H9 (cell line): ENCODE measurements at regions not wholly inside any gene's neighbourhood (a gene's known extent, or its start where the extent isn't known, plus 50 kb on each side); places are given as distances from the start of the nearest gene placed in this dataset.

Experiments used
- DNase-seq: peaks from one replicate; pipeline ENCODE4 v3.0.0-alpha.2; 2017
- H2AFZ ChIP-seq: one replicate; pipeline ENCODE4 v1.6.1; 2013; ENCODE audit warnings: mild to moderate bottlenecking, low read length, control low read depth, moderate library complexity
- H2AK5ac ChIP-seq: 2 replicates; pipeline ENCODE4 v1.6.1; 2013; ENCODE audit warnings: low read length, control low read depth, mixed read lengths; ENCODE audit not compliant: insufficient read length
- H2BK120ac ChIP-seq: one replicate; pipeline ENCODE4 v1.6.1; 2013; ENCODE audit warnings: low read depth, mild to moderate bottlenecking, low read length, control low read depth, inconsistent platforms; ENCODE audit not compliant: poor library complexity, severe bottlenecking
- H2BK12ac ChIP-seq: 2 replicates; pipeline ENCODE4 v1.6.1; 2013; ENCODE audit warnings: low read length, control low read depth, mixed read lengths, low read depth; ENCODE audit not compliant: insufficient read length
- H2BK15ac ChIP-seq: 2 replicates; pipeline ENCODE4 v1.6.1; 2013; ENCODE audit warnings: low read depth, low read length, control low read depth
- H2BK20ac ChIP-seq: one replicate; pipeline ENCODE4 v1.6.1; 2013; ENCODE audit warnings: low read depth, mild to moderate bottlenecking, low read length, control low read depth, inconsistent platforms; ENCODE audit not compliant: poor library complexity, severe bottlenecking
- H2BK5ac ChIP-seq: 2 replicates; pipeline ENCODE4 v1.6.1; 2013; ENCODE audit warnings: low read length, control low read depth, mixed read lengths; ENCODE audit not compliant: insufficient read length
- H3K14ac ChIP-seq: 2 replicates; pipeline ENCODE4 v1.6.1; 2013; ENCODE audit warnings: low read length, control low read depth; ENCODE audit not compliant: insufficient read depth
- H3K18ac ChIP-seq: 2 replicates; pipeline ENCODE4 v1.6.1; 2013; ENCODE audit warnings: low read depth, mild to moderate bottlenecking, mixed read lengths, low read length, control low read depth; ENCODE audit not compliant: insufficient read length
- H3K23ac ChIP-seq: 2 replicates; pipeline ENCODE4 v1.6.1; 2013; ENCODE audit warnings: low read length, control low read depth, mixed read lengths, low read depth; ENCODE audit not compliant: insufficient read length
- H3K23me2 ChIP-seq: 2 replicates; pipeline ENCODE4 v1.6.1; 2013; ENCODE audit warnings: low read depth, mild to moderate bottlenecking, mixed read lengths, low read length, control low read depth; ENCODE audit not compliant: insufficient read length, poor library complexity, severe bottlenecking
- H3K27ac ChIP-seq: 2 replicates; pipeline ENCODE4 v1.5.1; 2013; ENCODE audit warnings: low read length, control low read depth, mixed read lengths, low read depth; ENCODE audit not compliant: insufficient read length
- H3K27me3 ChIP-seq: 2 replicates; pipeline ENCODE4 v1.6.1; 2013; ENCODE audit warnings: low read length, control low read depth, inconsistent platforms; ENCODE audit not compliant: insufficient read depth
- H3K4ac ChIP-seq: 2 replicates; pipeline ENCODE4 v1.6.1; 2013; ENCODE audit warnings: low read depth, mild to moderate bottlenecking, control low read depth, inconsistent platforms, low read length, moderate library complexity
- H3K4me1 ChIP-seq: 2 replicates; pipeline ENCODE4 v1.6.1; 2013; ENCODE audit warnings: low read length, control low read depth, inconsistent platforms; ENCODE audit not compliant: insufficient read depth
- H3K4me2 ChIP-seq: 2 replicates; pipeline ENCODE4 v1.6.1; 2013; ENCODE audit warnings: low read length, control low read depth, mixed read lengths; ENCODE audit not compliant: insufficient read length, insufficient read depth
- H3K56ac ChIP-seq: 2 replicates; pipeline ENCODE4 v1.6.1; 2013; ENCODE audit warnings: low read depth, mild to moderate bottlenecking, mixed read lengths, low read length, control low read depth; ENCODE audit not compliant: insufficient read length
- H3K79me1 ChIP-seq: 2 replicates; pipeline ENCODE4 v1.6.1; 2013; ENCODE audit warnings: low read depth, mild to moderate bottlenecking, moderate library complexity, low read length, control low read depth, inconsistent platforms; ENCODE audit not compliant: insufficient read depth, poor library complexity, severe bottlenecking
- H3K79me2 ChIP-seq: 2 replicates; pipeline ENCODE4 v1.6.1; 2013; ENCODE audit warnings: low read length, control low read depth, inconsistent platforms; ENCODE audit not compliant: insufficient read depth
- H3K9ac ChIP-seq: 2 replicates; pipeline ENCODE4 v1.6.1; 2013; ENCODE audit warnings: low read length, control low read depth, mixed read lengths; ENCODE audit not compliant: insufficient read length; ENCODE audit errors: extremely low read depth
- H3K9me3 ChIP-seq: one replicate; pipeline ENCODE4 v1.6.1; 2013; ENCODE audit warnings: low read depth, low read length, inconsistent platforms; ENCODE audit not compliant: control insufficient read depth
- H3T11ph ChIP-seq: one replicate; pipeline ENCODE4 v1.6.1; 2013; ENCODE audit warnings: mild to moderate bottlenecking, low read length, control low read depth, inconsistent platforms
- H4K20me1 ChIP-seq: one replicate; pipeline ENCODE4 v1.6.1; 2013; ENCODE audit not compliant: control insufficient read depth, insufficient read length, insufficient read depth
- H4K5ac ChIP-seq: 2 replicates; pipeline ENCODE4 v1.6.1; 2013; ENCODE audit warnings: low read depth, mild to moderate bottlenecking, mixed read lengths, low read length, control low read depth; ENCODE audit not compliant: insufficient read length
- H4K8ac ChIP-seq: replicated peaks from 2 replicates; pipeline ENCODE4 v1.6.1; 2013; ENCODE audit warnings: low read length, control low read depth, mixed read lengths, low read depth; ENCODE audit not compliant: insufficient read length
- H4K91ac ChIP-seq: 2 replicates; pipeline ENCODE4 v1.6.1; 2013; ENCODE audit warnings: low read depth, mild to moderate bottlenecking, moderate library complexity, mixed read lengths, low read length, control low read depth; ENCODE audit not compliant: insufficient read length
- H3K27ac Mint-ChIP-seq, 3 experiments: 2 replicates in 2 of 3; 3 replicates in 1 of 3; pipeline ENCODE4 v1.8.0; 2020 to 2021; ENCODE audit warnings: mixed read lengths in 3 of 3, mild to moderate bottlenecking in 1 of 3, moderate library complexity in 1 of 3
- H3K27me3 Mint-ChIP-seq: 2 replicates; pipeline ENCODE4 v1.8.0; 2021; ENCODE audit warnings: low read depth, mild to moderate bottlenecking, moderate library complexity, mixed read lengths
- H3K36me3 Mint-ChIP-seq, 3 experiments: 2 replicates in 2 of 3; 3 replicates in 1 of 3; pipeline ENCODE4 v1.8.0; 2020 to 2021; ENCODE audit warnings: low read depth in 3 of 3, mixed read lengths in 3 of 3; ENCODE audit not compliant: insufficient read depth in 1 of 3
- H3K4me1 Mint-ChIP-seq, 2 experiments: 2 replicates each; pipeline ENCODE4 v1.8.0; 2020; ENCODE audit warnings: mixed read lengths in 2 of 2
- H3K4me3 Mint-ChIP-seq, 2 experiments: 2 replicates in 1 of 2; 3 replicates in 1 of 2; pipeline ENCODE4 v1.8.0; 2020 to 2021; ENCODE audit warnings: mild to moderate bottlenecking in 2 of 2, mixed read lengths in 2 of 2, moderate library complexity in 1 of 2
- H3K9me3 Mint-ChIP-seq, 2 experiments: 2 replicates in 1 of 2; 3 replicates in 1 of 2; pipeline ENCODE4 v1.8.0; 2020; ENCODE audit warnings: mild to moderate bottlenecking in 2 of 2, mixed read lengths in 2 of 2, moderate library complexity in 1 of 2
- CTCF ChIP-seq: fragments of 200-600 bp; sonication (generic); conservative IDR thresholded peaks from 3 replicates; pipeline ENCODE4 v1.8.0; 2021; ENCODE audit warnings: antibody characterized with exemption, mild to moderate bottlenecking
- WGBS: extraction: QIAGEN DNeasy Blood & Tissue Kit; methylation state at CpG from one replicate; pipeline ENCODE4 v1.1.7; 2013; ENCODE audit warnings: missing lambda C conversion rate, low lambda C conversion rate, mixed read lengths; ENCODE audit not compliant: insufficient read length; ENCODE audit errors: extremely low coverage; 5-methylcytosine and 5-hydroxymethylcytosine counted together

GRCh38 chr15:97144377-97144711 is 813.8 kb downstream of the NR2F2 start:
- no peak overlapping the region for H3K27ac Mint-ChIP-seq

More at GRCh38 chr15:97144377-97144711, 813.8 kb downstream of the NR2F2 start:
- H4K20me1 ChIP-seq, result no peaks in the 10 kb centered on the region
- no CpG with 5 or more reads among the region's 2 CpGs for WGBS
- H3K79me2 ChIP-seq, result no peaks in the 10 kb centered on the region
- no peak overlapping the region for H3K23ac ChIP-seq
- no peak overlapping the region for H3K14ac ChIP-seq
- H3K56ac ChIP-seq, result no peak overlapping the region
- Mint-ChIP-seq H3K4me1 (no peaks in the 10 kb centered on the region), H3K9me3 (peaks cover 0 to 3% of the 10 kb centered on the region in 2 experiments; a peak in 1 of 5 replicates), H3K27me3 (no peaks in the 10 kb centered on the region), H3K36me3 (no peaks in the 10 kb centered on the region), H3K4me3 (no peak overlapping the region)
- no peaks in the 10 kb centered on the region for H3K27me3 ChIP-seq
- TF ChIP-seq CTCF, result no peak
- no peak overlapping the region for H4K91ac ChIP-seq
- H4K8ac ChIP-seq, result no peak overlapping the region
- H2BK15ac ChIP-seq, result no peak overlapping the region
- H3K4me1 ChIP-seq, result no peaks in the 10 kb centered on the region
- H3K79me1 ChIP-seq, result no peaks in the 10 kb centered on the region
- H2AFZ ChIP-seq, result no peak overlapping the region
- H3K18ac ChIP-seq, result no peak overlapping the region
- H3K23me2 ChIP-seq, result no peaks in the 10 kb centered on the region
- H3K9me3 ChIP-seq, result no peaks in the 10 kb centered on the region
- no peak overlapping the region for H2BK120ac ChIP-seq
- H3K4me2 ChIP-seq, result no peak overlapping the region
- H3T11ph ChIP-seq, result no peak overlapping the region
- no peak overlapping the region for H3K27ac ChIP-seq
- H2BK12ac ChIP-seq, result no peak overlapping the region
- H2BK20ac ChIP-seq, result no peak overlapping the region
- H3K4ac ChIP-seq, result no peak overlapping the region
- no peak overlapping the region for H4K5ac ChIP-seq
- no peak overlapping the region for H2AK5ac ChIP-seq
- DNase-seq, result no peak
- H2BK5ac ChIP-seq, result no peak overlapping the region
- H3K9ac ChIP-seq, result no peak overlapping the region
